ENCODE measurements at regions not wholly inside any gene's neighbourhood (a gene's known extent, or its start where the extent isn't known, plus 50 kb on each side); places are given as distances from the start of the nearest gene placed in this dataset.

- TF ChIP-seq, protein P1, sequence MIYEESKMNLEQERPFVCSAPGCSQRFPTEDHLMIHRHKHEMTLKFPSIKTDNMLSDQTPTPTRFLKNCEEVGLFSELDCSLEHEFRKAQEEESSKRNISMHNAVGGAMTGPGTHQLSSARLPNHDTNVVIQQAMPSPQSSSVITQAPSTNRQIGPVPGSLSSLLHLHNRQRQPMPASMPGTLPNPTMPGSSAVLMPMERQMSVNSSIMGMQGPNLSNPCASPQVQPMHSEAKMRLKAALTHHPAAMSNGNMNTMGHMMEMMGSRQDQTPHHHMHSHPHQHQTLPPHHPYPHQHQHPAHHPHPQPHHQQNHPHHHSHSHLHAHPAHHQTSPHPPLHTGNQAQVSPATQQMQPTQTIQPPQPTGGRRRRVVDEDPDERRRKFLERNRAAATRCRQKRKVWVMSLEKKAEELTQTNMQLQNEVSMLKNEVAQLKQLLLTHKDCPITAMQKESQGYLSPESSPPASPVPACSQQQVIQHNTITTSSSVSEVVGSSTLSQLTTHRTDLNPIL (CRISPR knock-in tag; IDR thresholded peaks at IDR 0.05; ENCODE audit: low read depth): no peak
- TF ChIP-seq BACH2 (CRISPR knock-in tag; IDR thresholded peaks at IDR 0.05; ENCODE audit: borderline replicate concordance) (no peak), RARB (CRISPR knock-in tag; IDR thresholded peaks at IDR 0.05) (no peak), CSDC2 (CRISPR knock-in tag; IDR thresholded peaks at IDR 0.05) (no peak), ARNTL (CRISPR knock-in tag; IDR thresholded peaks at IDR 0.05; ENCODE audit: borderline replicate concordance, low read depth) (no peak), SNAI2 (CRISPR knock-in tag; IDR thresholded peaks at IDR 0.05) (no peak)
- TF ChIP-seq, protein P2, sequence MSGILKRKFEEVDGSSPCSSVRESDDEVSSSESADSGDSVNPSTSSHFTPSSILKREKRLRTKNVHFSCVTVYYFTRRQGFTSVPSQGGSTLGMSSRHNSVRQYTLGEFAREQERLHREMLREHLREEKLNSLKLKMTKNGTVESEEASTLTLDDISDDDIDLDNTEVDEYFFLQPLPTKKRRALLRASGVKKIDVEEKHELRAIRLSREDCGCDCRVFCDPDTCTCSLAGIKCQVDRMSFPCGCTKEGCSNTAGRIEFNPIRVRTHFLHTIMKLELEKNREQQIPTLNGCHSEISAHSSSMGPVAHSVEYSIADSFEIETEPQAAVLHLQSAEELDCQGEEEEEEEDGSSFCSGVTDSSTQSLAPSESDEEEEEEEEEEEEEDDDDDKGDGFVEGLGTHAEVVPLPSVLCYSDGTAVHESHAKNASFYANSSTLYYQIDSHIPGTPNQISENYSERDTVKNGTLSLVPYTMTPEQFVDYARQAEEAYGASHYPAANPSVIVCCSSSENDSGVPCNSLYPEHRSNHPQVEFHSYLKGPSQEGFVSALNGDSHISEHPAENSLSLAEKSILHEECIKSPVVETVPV (CRISPR knock-in tag; IDR thresholded peaks at IDR 0.05): no peak
- no peak for ATAC-seq
Observed at GRCh38 chr11:113579292-113579940, 104.2 kb upstream of the DRD2 start.

DNA sequence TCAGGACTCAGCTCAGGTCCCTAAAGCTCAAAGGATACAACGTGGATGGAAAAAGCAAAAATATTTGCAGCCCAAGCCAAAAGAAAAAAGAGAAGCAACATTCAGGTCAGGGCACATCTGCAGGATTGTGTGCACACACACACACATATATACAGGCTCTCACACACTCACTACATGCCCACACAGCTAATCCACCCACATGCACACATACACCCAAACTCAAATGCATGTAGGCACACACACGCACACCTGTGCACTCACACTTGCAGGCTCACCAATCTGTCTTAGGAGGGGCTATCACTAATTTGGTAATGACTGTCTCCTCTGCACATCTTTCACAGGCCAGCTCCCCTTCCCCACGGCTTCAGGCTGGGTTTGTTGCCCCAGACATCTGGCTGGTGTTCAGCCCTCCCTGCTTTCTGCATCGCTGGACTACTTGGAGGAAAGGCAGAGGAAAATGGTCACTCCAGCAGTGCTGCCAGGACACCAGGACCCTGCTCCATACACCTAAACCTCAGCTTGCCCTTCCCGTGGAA lies 103.6 kb upstream of the DRD2 start:
- no peak for ATAC-seq
- TF ChIP-seq, protein P2 (CRISPR knock-in tag; IDR thresholded peaks at IDR 0.05): no peak
- TF ChIP-seq ARNTL (CRISPR knock-in tag; IDR thresholded peaks at IDR 0.05; ENCODE audit: borderline replicate concordance, low read depth) (no peak), SNAI2 (CRISPR knock-in tag; IDR thresholded peaks at IDR 0.05) (no peak), ZC3H10 (CRISPR knock-in tag; IDR thresholded peaks at IDR 0.05) (no peak), ZNF565 (CRISPR knock-in tag; conservative IDR thresholded peaks at IDR 0.05; ENCODE audit: low read depth) (no peak), CSDC2 (CRISPR knock-in tag; IDR thresholded peaks at IDR 0.05) (no peak), ISL1 (CRISPR knock-in tag; IDR thresholded peaks at IDR 0.05) (no peak), RARB (CRISPR knock-in tag; IDR thresholded peaks at IDR 0.05) (no peak), ZNF8 (CRISPR knock-in tag; IDR thresholded peaks at IDR 0.05) (no peak), TOX (CRISPR knock-in tag; IDR thresholded peaks at IDR 0.05; ENCODE audit: borderline replicate concordance) (no peak), TCF4 (CRISPR knock-in tag; IDR thresholded peaks at IDR 0.05; ENCODE audit: borderline replicate concordance) (no peak), ZFP3 (CRISPR knock-in tag; IDR thresholded peaks at IDR 0.05) (no peak), GLIS3 (CRISPR knock-in tag; IDR thresholded peaks at IDR 0.05) (no peak), PPARA (CRISPR knock-in tag; IDR thresholded peaks at IDR 0.05; ENCODE audit: borderline replicate concordance) (no peak), ESRRG (CRISPR knock-in tag; IDR thresholded peaks at IDR 0.05) (no peak)
- TF ChIP-seq, protein P3, sequence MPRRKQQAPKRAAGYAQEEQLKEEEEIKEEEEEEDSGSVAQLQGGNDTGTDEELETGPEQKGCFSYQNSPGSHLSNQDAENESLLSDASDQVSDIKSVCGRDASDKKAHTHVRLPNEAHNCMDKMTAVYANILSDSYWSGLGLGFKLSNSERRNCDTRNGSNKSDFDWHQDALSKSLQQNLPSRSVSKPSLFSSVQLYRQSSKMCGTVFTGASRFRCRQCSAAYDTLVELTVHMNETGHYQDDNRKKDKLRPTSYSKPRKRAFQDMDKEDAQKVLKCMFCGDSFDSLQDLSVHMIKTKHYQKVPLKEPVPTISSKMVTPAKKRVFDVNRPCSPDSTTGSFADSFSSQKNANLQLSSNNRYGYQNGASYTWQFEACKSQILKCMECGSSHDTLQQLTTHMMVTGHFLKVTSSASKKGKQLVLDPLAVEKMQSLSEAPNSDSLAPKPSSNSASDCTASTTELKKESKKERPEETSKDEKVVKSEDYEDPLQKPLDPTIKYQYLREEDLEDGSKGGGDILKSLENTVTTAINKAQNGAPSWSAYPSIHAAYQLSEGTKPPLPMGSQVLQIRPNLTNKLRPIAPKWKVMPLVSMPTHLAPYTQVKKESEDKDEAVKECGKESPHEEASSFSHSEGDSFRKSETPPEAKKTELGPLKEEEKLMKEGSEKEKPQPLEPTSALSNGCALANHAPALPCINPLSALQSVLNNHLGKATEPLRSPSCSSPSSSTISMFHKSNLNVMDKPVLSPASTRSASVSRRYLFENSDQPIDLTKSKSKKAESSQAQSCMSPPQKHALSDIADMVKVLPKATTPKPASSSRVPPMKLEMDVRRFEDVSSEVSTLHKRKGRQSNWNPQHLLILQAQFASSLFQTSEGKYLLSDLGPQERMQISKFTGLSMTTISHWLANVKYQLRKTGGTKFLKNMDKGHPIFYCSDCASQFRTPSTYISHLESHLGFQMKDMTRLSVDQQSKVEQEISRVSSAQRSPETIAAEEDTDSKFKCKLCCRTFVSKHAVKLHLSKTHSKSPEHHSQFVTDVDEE (CRISPR knock-in tag; IDR thresholded peaks at IDR 0.05): no peak

DNA sequence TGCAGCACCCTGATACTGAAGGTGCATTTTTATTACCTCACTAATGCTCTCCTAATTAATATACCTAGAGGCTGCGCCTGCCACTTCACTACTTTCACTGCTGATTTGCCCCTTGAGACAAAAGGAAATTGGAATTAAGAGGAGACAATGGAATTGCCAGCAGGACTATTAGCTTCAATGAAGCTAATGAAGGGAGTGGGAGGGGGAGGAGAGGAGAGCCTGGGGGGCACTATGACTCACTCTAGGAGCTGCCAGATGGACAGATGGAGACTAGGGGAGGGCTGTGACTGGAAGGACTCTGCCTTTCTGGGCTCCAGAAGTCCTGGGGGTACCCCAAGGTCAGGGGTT lies 102.8 kb upstream of the DRD2 start:
- ATAC-seq: no peak; the same call in 2 of the 3 replicates
- TF ChIP-seq ESRRG (CRISPR knock-in tag; IDR thresholded peaks at IDR 0.05) (no peak), SNAI2 (CRISPR knock-in tag; IDR thresholded peaks at IDR 0.05) (no peak), BACH2 (CRISPR knock-in tag; IDR thresholded peaks at IDR 0.05; ENCODE audit: borderline replicate concordance) (no peak), TOX (CRISPR knock-in tag; IDR thresholded peaks at IDR 0.05; ENCODE audit: borderline replicate concordance) (no peak), OSR1 (CRISPR knock-in tag; IDR thresholded peaks at IDR 0.05) (no peak), CSDC2 (CRISPR knock-in tag; IDR thresholded peaks at IDR 0.05) (no peak), ZFP3 (CRISPR knock-in tag; IDR thresholded peaks at IDR 0.05) (no peak), GLIS3 (CRISPR knock-in tag; IDR thresholded peaks at IDR 0.05) (no peak), ARNTL (CRISPR knock-in tag; IDR thresholded peaks at IDR 0.05; ENCODE audit: borderline replicate concordance, low read depth) (no peak), ZFP30 (CRISPR knock-in tag; IDR thresholded peaks at IDR 0.05) (no peak), ISL1 (CRISPR knock-in tag; IDR thresholded peaks at IDR 0.05) (no peak), ZNF565 (CRISPR knock-in tag; conservative IDR thresholded peaks at IDR 0.05; ENCODE audit: low read depth) (no peak), ZC3H10 (CRISPR knock-in tag; IDR thresholded peaks at IDR 0.05) (no peak), PPARA (CRISPR knock-in tag; IDR thresholded peaks at IDR 0.05; ENCODE audit: borderline replicate concordance) (no peak)
- TF ChIP-seq, protein P4, sequence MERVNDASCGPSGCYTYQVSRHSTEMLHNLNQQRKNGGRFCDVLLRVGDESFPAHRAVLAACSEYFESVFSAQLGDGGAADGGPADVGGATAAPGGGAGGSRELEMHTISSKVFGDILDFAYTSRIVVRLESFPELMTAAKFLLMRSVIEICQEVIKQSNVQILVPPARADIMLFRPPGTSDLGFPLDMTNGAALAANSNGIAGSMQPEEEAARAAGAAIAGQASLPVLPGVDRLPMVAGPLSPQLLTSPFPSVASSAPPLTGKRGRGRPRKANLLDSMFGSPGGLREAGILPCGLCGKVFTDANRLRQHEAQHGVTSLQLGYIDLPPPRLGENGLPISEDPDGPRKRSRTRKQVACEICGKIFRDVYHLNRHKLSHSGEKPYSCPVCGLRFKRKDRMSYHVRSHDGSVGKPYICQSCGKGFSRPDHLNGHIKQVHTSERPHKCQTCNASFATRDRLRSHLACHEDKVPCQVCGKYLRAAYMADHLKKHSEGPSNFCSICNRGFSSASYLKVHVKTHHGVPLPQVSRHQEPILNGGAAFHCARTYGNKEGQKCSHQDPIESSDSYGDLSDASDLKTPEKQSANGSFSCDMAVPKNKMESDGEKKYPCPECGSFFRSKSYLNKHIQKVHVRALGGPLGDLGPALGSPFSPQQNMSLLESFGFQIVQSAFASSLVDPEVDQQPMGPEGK (CRISPR knock-in tag; IDR thresholded peaks at IDR 0.05; ENCODE audit: borderline replicate concordance): no peak
- TF ChIP-seq, protein P1 (CRISPR knock-in tag; IDR thresholded peaks at IDR 0.05; ENCODE audit: low read depth): no peak
- TF ChIP-seq, protein P2 (CRISPR knock-in tag; IDR thresholded peaks at IDR 0.05): no peak
